Peyer's patch (tissue), 4 donors: ENCODE measurements at regions not wholly inside any gene's neighbourhood (a gene's known extent, or its start where the extent isn't known, plus 50 kb on each side); places are given as distances from the start of the nearest gene placed in this dataset.

Experiments
- CTCF ChIP-seq, 6 experiments: fragments of 450-650 bp in 4 of 6; fragments of 200-600 bp in 2 of 6; sonication (generic) in 1 of 6; IDR thresholded peaks; one replicate each; pipeline ENCODE4 v1.5.1; 2017 to 2019; ENCODE audit warnings: antibody characterized with exemption in 6 of 6, mild to moderate bottlenecking in 3 of 6, moderate library complexity in 1 of 6
- POLR2A ChIP-seq, 2 donors: fragments of 450-650 bp; IDR thresholded peaks; one replicate each; pipeline ENCODE4 v1.5.1; 2017; ENCODE audit warnings: antibody characterized with exemption in 2 of 2, mild to moderate bottlenecking in 2 of 2, moderate library complexity in 2 of 2

GRCh38 chr5:163755505-163755904 lies 250.1 kb downstream of the MAT2B start:
- TF ChIP-seq CTCF (IDR thresholded peaks at IDR 0.05) (no peak), POLR2A (IDR thresholded peaks at IDR 0.05) (no peak)
